ENCODE measurements at regions not wholly inside any gene's neighbourhood (a gene's known extent, or its start where the extent isn't known, plus 50 kb on each side); places are given as distances from the start of the nearest gene placed in this dataset.

DNA sequence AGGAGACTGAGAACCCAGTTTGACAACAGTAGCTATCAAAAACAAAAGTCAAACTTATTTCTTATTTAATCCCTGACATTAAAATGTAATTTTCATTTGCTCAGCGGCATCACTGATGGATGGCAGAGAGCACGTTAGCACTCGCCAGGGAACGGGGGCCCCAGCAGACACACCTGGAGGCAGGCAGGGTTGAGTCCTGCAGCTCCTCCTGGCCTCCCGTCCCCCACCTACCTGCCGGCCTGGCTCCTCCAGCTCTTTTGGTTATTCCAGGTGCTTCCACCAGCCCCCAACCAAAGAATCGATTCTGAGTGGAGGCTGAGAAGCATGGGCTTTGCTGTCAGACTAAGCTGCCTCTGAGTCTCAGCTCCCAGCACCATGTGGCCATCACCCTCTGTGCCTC lies 113.6 kb downstream of the PHETA1 start:
- TF ChIP-seq CTCF (IDR thresholded peaks at IDR 0.05) (no peak), POLR2A (IDR thresholded peaks at IDR 0.05) (no peak), POLR2AphosphoS5 (IDR thresholded peaks at IDR 0.05) (no peak)
